Naive thymus-derived CD4-positive, alpha-beta T cell (primary cell): ENCODE measurements at regions not wholly inside any gene's neighbourhood (a gene's known extent, or its start where the extent isn't known, plus 50 kb on each side); places are given as distances from the start of the nearest gene placed in this dataset.

Source experiments
- ATAC-seq: fragments of 150-1000 bp; cut with Tn5 transposase; 2 replicates; pipeline ENCODE4 v1.10.0; 2021; ENCODE audit warnings: mild to moderate bottlenecking, moderate library complexity
- CTCF ChIA-PET: fragments of 350-600 bp; sonication (Branson Sonifier 250); formaldehyde crosslinking; loops from one replicate; lab custom pipeline; 2021; ENCODE audit warnings: antibody characterized with exemption; lab: Charles Lee
- POLR2A ChIA-PET: fragments of 350-600 bp; sonication (Branson Sonifier 250); formaldehyde crosslinking; loops from one replicate; lab custom pipeline; 2021; ENCODE audit warnings: antibody characterized with exemption, inconsistent platforms; lab: Charles Lee
- DNase-seq, 9 donors: peaks; one replicate each; pipeline versions ENCODE4 v3.0.0 to v3.0.0-alpha.2; 2020 to 2022; ENCODE audit warnings: mixed read lengths in 1 of 9
- H3K27ac ChIP-seq: one replicate; pipeline ENCODE4 v1.7.0; 2013; ENCODE audit warnings: mild to moderate bottlenecking, low read depth, low read length, moderate library complexity
- H3K27me3 ChIP-seq, 2 donors: one replicate each; pipeline ENCODE4 v1.7.0; 2013; ENCODE audit warnings: low read length in 2 of 2, mild to moderate bottlenecking in 2 of 2, moderate library complexity in 2 of 2; ENCODE audit not compliant: control insufficient read depth in 2 of 2, insufficient read depth in 2 of 2
- H3K36me3 ChIP-seq, 3 experiments: 1 replicate in 2 of 3; 2 replicates in 1 of 3; pipeline ENCODE4 v1.7.0; 2013; ENCODE audit warnings: low read length in 3 of 3, mild to moderate bottlenecking in 3 of 3, moderate library complexity in 1 of 3; ENCODE audit not compliant: insufficient read depth in 3 of 3, control insufficient read depth in 2 of 3
- H3K4me1 ChIP-seq, 2 donors: one replicate each; pipeline ENCODE4 v1.7.0; 2013; ENCODE audit warnings: low read length in 2 of 2, mild to moderate bottlenecking in 2 of 2, moderate library complexity in 1 of 2; ENCODE audit not compliant: control insufficient read depth in 2 of 2, insufficient read depth in 2 of 2
- H3K4me3 ChIP-seq: 2 replicates; pipeline ENCODE4 v1.7.0; 2013; ENCODE audit warnings: mild to moderate bottlenecking, low read length
- H3K9me3 ChIP-seq, 3 experiments: 1 replicate in 2 of 3; 2 replicates in 1 of 3; pipeline ENCODE4 v1.7.0; 2013; ENCODE audit warnings: low read length in 3 of 3; ENCODE audit not compliant: control insufficient read depth in 2 of 3
- H3K27ac Mint-ChIP-seq, 9 donors: one replicate each; pipeline ENCODE4 v1.8.0; 2020 to 2022; ENCODE audit warnings: mixed read lengths in 9 of 9, mild to moderate bottlenecking in 8 of 9, moderate library complexity in 5 of 9, inconsistent platforms in 2 of 9
- H3K27me3 Mint-ChIP-seq, 5 donors: one replicate each; pipeline ENCODE4 v1.8.0; 2021 to 2022; ENCODE audit warnings: mixed read lengths in 5 of 5, mild to moderate bottlenecking in 1 of 5
- H3K36me3 Mint-ChIP-seq, 5 donors: one replicate each; pipeline ENCODE4 v1.8.0; 2020 to 2022; ENCODE audit warnings: mixed read lengths in 5 of 5, mild to moderate bottlenecking in 3 of 5, inconsistent platforms in 1 of 5
- H3K4me1 Mint-ChIP-seq, 7 donors: one replicate each; pipeline ENCODE4 v1.8.0; 2020 to 2022; ENCODE audit warnings: mixed read lengths in 7 of 7, mild to moderate bottlenecking in 3 of 7, inconsistent platforms in 1 of 7
- H3K4me3 Mint-ChIP-seq, 10 donors: one replicate each; pipeline ENCODE4 v1.8.0; 2020 to 2022; ENCODE audit warnings: mild to moderate bottlenecking in 10 of 10, mixed read lengths in 10 of 10, moderate library complexity in 6 of 10, inconsistent platforms in 2 of 10
- H3K9me3 Mint-ChIP-seq, 11 donors: one replicate each; pipeline ENCODE4 v1.8.0; 2020 to 2022; ENCODE audit warnings: mixed read lengths in 11 of 11, mild to moderate bottlenecking in 4 of 11, inconsistent platforms in 1 of 11, moderate library complexity in 1 of 11
- intact Hi-C, 2 donors: fragments of 100-400 bp; cut with micrococcal nuclease; formaldehyde crosslinking; loops; one replicate each; pipeline ENCODE4 v1.15.1; 2023

DNA sequence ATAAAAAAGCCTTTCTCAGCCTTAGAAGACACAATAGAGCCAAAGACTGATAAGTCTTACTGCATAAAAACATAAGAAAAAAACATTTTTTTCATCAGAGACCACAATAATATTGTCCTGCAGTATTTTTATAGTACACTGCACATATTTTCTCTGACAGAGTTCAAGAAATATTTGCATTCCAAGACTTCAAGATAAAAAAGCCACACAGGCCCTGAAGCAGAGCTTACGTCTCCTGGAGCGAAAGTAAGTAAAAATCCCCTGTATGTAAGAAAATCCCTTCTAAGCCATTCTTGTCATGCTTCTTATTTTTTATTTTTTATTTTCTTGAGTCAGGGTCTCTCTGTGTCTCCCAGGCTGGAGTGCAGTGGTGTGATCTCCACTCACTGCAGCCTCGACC, 755.9 kb downstream of the LIG4 start:
- Histone ChIP-seq H3K27ac (no peak overlapping the region), H3K4me1 (no peaks in the 10 kb centered on the region), H3K27me3 (no peaks in the 10 kb centered on the region), H3K4me3 (no peak overlapping the region), H3K36me3 (no peaks in the 10 kb centered on the region), H3K9me3 (no peaks in the 10 kb centered on the region)
- Mint-ChIP-seq H3K36me3 (no peaks in the 10 kb centered on the region), H3K27me3 (no peaks in the 10 kb centered on the region), H3K27ac (no peak overlapping the region), H3K9me3 (peaks cover 1 to 18% (median 7%) of the 10 kb centered on the region in 11 donors), H3K4me3 (no peak overlapping the region), H3K4me1 (no peaks in the 10 kb centered on the region)
- ATAC-seq = no peak
- ChIA-PET POLR2A (no interaction called here), CTCF (interaction anchor here (0.6 kb wide), 1 partner anchor 15 kb away, joined by 3 read pairs; no protein-coding TSS in a partner anchor)
- DNase-seq = no peak
- intact Hi-C loops = no loop called here

DNA sequence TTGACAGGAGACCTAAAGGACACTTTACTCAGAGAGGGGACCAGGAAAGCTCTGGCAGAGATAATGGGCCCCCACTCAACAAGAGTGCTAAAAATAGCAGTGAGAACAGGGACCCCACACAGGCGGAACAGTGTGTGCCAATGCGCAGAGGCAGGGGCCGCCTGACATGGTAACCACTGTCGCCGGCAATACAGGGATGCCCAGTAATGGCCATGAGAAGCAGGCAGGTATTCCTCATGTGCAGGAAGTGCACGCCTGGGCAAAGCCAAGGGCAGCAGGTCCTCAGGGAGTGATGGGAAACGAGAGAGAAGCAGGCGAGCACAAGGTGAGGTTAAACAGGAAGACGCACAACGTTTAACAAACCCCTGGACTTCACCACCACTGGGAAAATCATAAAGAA, 757.1 kb downstream of the LIG4 start:
- peaks cover 0 to 5% (median 0%) of the 10 kb centered on the region in 3 experiments for H3K9me3 ChIP-seq
- no peaks in the 10 kb centered on the region for H3K36me3 ChIP-seq
- no peak overlapping the region for H3K27ac ChIP-seq
- Mint-ChIP-seq H3K9me3 (peaks cover 1 to 20% (median 12%) of the 10 kb centered on the region in 11 donors), H3K4me1 (no peaks in the 10 kb centered on the region), H3K36me3 (peaks cover 0 to 3% (median 0%) of the 10 kb centered on the region in 5 donors), H3K27me3 (no peaks in the 10 kb centered on the region), H3K4me3 (no peak overlapping the region), H3K27ac (no peak overlapping the region)
- DNase-seq (no peak), ATAC-seq (no peak)
- CTCF ChIA-PET = no interaction called here
- POLR2A ChIA-PET = no interaction called here
- intact Hi-C loops = no loop called here
- no peaks in the 10 kb centered on the region for H3K4me1 ChIP-seq
- H3K27me3 ChIP-seq = no peaks in the 10 kb centered on the region
- H3K4me3 ChIP-seq = no peak overlapping the region

DNA sequence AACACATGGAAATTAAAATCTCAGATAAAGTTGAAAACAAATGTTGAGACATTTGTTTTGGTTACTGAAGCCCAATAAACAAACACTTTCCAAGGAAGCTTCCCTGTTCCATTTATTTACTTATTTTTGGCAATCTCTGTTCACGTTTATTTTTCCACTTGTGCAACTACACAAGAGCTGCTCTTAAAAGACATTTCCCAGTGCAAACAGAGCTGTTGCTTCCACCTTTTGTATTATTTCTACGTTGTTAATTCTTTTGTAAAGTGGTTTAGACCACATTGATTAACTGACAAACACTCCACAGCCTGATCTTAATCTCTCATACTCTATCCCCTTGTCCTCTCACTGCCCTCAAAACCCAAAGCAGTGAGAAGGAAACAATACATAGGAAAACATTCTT, 757.6 kb downstream of the LIG4 start:
- no peak for ATAC-seq
- Mint-ChIP-seq H3K4me3 (no peak overlapping the region), H3K9me3 (peaks cover 1 to 26% (median 12%) of the 10 kb centered on the region in 11 donors), H3K4me1 (no peaks in the 10 kb centered on the region), H3K36me3 (peaks cover 0 to 3% (median 0%) of the 10 kb centered on the region in 5 donors), H3K27me3 (no peaks in the 10 kb centered on the region), H3K27ac (no peak overlapping the region)
- no peak overlapping the region for H3K4me3 ChIP-seq
- ChIA-PET CTCF (no interaction called here), POLR2A (no interaction called here)
- H3K9me3 ChIP-seq = peaks cover 0 to 6% (median 0%) of the 10 kb centered on the region in 3 experiments
- intact Hi-C loops = no loop called here
- DNase-seq = no peak
- no peak overlapping the region for H3K27ac ChIP-seq
- H3K27me3 ChIP-seq = no peaks in the 10 kb centered on the region
- no peaks in the 10 kb centered on the region for H3K36me3 ChIP-seq
- H3K4me1 ChIP-seq = no peaks in the 10 kb centered on the region

DNA sequence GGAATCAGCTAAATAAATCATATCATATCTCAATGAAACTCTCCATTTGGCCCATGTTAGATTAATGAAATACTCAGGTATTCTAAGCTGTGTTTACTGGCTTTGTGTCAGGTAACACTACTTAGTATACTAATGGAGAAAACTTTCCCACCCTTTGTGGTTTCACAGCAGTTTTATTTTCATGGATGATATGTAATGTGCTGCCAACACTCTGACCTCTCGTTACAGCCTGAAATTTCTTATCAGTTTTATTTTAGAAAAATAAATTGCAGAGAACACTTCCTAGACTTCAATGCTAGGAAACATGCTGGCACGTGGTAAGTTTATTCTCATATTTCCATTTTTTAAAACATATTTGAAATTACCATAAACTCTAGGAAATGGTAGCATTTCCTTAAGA, 758.9 kb downstream of the LIG4 start:
- H3K27me3 ChIP-seq = no peaks in the 10 kb centered on the region
- intact Hi-C loops = no loop called here
- peaks cover 0 to 6% (median 0%) of the 10 kb centered on the region in 3 experiments for H3K9me3 ChIP-seq
- H3K4me3 ChIP-seq = no peak overlapping the region
- no peak overlapping the region for H3K27ac ChIP-seq
- no peak for DNase-seq
- Mint-ChIP-seq H3K4me3 (no peak overlapping the region), H3K36me3 (peaks cover 0 to 3% (median 0%) of the 10 kb centered on the region in 5 donors), H3K27ac (no peak overlapping the region), H3K4me1 (no peaks in the 10 kb centered on the region), H3K27me3 (no peaks in the 10 kb centered on the region), H3K9me3 (peaks cover 0 to 27% (median 17%) of the 10 kb centered on the region in 11 donors)
- no peaks in the 10 kb centered on the region for H3K36me3 ChIP-seq
- ChIA-PET POLR2A (no interaction called here), CTCF (no interaction called here)
- ATAC-seq = no peak
- H3K4me1 ChIP-seq = no peaks in the 10 kb centered on the region

DNA sequence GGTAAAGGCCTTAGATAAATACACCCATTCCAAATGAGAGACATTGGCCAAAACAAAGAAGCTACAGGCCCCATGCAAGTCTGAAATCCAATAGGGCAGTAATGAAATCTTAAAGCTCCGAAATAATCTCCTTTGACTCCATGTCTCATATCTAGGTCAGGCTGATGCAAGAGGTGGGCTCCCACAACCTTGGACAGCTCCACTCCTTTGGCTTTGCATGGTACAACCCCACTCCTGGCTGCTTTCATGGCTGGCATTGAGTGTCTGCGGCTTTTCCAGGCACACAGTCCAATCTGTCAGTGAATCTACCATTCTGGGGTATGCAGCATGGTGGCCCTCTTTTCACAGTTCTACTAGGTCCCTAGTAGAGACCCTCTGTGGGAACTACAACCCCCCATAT, 762.5 kb downstream of the LIG4 start:
- H3K9me3 Mint-ChIP-seq = peaks cover 0 to 36% (median 17%) of the 10 kb centered on the region in 11 donors
- H3K36me3 Mint-ChIP-seq = peaks cover 0 to 3% (median 0%) of the 10 kb centered on the region in 5 donors
- intact Hi-C loops = no loop called here
- CTCF ChIA-PET = no interaction called here
- no peak overlapping the region for H3K27ac Mint-ChIP-seq
- no peaks in the 10 kb centered on the region for H3K27me3 Mint-ChIP-seq
- no peak for ATAC-seq
- POLR2A ChIA-PET = no interaction called here
- H3K4me3 Mint-ChIP-seq = no peak overlapping the region
- no peaks in the 10 kb centered on the region for H3K4me1 ChIP-seq
- no peak overlapping the region for H3K27ac ChIP-seq
- H3K27me3 ChIP-seq = no peaks in the 10 kb centered on the region
- peaks cover 0 to 5% (median 0%) of the 10 kb centered on the region in 7 donors for H3K4me1 Mint-ChIP-seq
- H3K4me3 ChIP-seq = no peak overlapping the region
- H3K36me3 ChIP-seq = no peaks in the 10 kb centered on the region
- no peak for DNase-seq
- peaks cover 0 to 6% (median 0%) of the 10 kb centered on the region in 3 experiments for H3K9me3 ChIP-seq

DNA sequence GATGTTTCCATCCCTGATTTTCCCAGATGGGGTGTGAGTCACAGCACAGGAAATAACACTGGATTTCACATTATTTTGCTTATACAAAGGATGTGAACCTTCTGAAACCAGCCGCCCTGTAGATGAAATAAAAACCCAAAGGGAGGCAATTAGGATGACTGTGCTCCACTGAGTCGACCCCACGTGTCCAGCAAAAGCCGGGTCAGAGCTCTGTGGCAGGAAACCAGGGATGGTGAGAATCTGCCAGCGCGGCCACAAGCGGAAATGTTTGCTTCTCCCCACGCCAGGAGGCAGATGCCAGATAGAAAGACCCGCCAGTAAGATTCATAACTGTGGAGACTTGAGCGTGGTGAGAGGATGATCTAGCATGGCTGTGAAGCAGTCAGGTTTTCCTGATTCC, 764.4 kb downstream of the LIG4 start:
- CTCF ChIA-PET = no interaction called here
- no peaks in the 10 kb centered on the region for H3K27me3 ChIP-seq
- ATAC-seq = no peak
- POLR2A ChIA-PET = no interaction called here
- no peaks in the 10 kb centered on the region for H3K36me3 ChIP-seq
- intact Hi-C loops = no loop called here
- Mint-ChIP-seq H3K27me3 (no peaks in the 10 kb centered on the region), H3K36me3 (peaks cover 0 to 3% (median 0%) of the 10 kb centered on the region in 5 donors), H3K9me3 (peaks cover 0 to 36% (median 21%) of the 10 kb centered on the region in 11 donors), H3K27ac (no peak overlapping the region), H3K4me1 (peaks cover 0 to 5% (median 0%) of the 10 kb centered on the region in 7 donors), H3K4me3 (no peak overlapping the region)
- DNase-seq = no peak
- peaks cover 0 to 6% (median 0%) of the 10 kb centered on the region in 3 experiments for H3K9me3 ChIP-seq
- no peak overlapping the region for H3K4me3 ChIP-seq
- H3K4me1 ChIP-seq = no peaks in the 10 kb centered on the region
- H3K27ac ChIP-seq = no peak overlapping the region

DNA sequence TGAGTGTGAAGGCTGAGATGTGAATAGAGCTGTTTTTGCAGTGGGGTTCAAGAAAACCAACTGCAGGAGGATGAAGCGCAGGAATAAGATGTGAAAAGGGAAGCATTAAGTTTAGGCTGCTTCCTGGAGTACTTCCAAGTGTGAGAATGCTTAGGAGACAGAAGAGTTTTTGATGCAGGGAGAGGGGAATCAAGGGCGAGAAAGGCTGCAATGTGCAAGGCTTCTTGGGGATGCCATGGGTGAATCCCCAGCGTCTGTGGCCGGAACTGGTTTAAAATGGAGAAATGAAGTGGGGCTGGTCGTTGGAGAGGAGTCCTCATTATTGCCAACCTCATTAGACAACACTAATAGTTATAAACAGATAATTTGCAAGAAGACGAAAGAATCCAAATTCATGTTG, 764.9 kb downstream of the LIG4 start:
- DNase-seq (no peak), ATAC-seq (no peak)
- H3K36me3 Mint-ChIP-seq = peaks cover 0 to 3% (median 0%) of the 10 kb centered on the region in 5 donors
- H3K27ac Mint-ChIP-seq = peak overlapping the region in 2 of 9 donors; percentile 26 to 60
- H3K4me3 Mint-ChIP-seq = no peak overlapping the region
- H3K4me1 Mint-ChIP-seq = peaks cover 0 to 5% (median 0%) of the 10 kb centered on the region in 7 donors
- no peaks in the 10 kb centered on the region for H3K36me3 ChIP-seq
- H3K4me1 ChIP-seq = no peaks in the 10 kb centered on the region
- H3K27me3 Mint-ChIP-seq = no peaks in the 10 kb centered on the region
- ChIA-PET CTCF (no interaction called here), POLR2A (no interaction called here)
- intact Hi-C loops = no loop called here
- H3K9me3 Mint-ChIP-seq = peaks cover 0 to 32% (median 19%) of the 10 kb centered on the region in 11 donors
- no peak overlapping the region for H3K27ac ChIP-seq
- no peak overlapping the region for H3K4me3 ChIP-seq
- peaks cover 0 to 6% (median 0%) of the 10 kb centered on the region in 3 experiments for H3K9me3 ChIP-seq
- H3K27me3 ChIP-seq = no peaks in the 10 kb centered on the region
